ENCODE measurements at regions not wholly inside any gene's neighbourhood (a gene's known extent, or its start where the extent isn't known, plus 50 kb on each side); places are given as distances from the start of the nearest gene placed in this dataset.

DNA sequence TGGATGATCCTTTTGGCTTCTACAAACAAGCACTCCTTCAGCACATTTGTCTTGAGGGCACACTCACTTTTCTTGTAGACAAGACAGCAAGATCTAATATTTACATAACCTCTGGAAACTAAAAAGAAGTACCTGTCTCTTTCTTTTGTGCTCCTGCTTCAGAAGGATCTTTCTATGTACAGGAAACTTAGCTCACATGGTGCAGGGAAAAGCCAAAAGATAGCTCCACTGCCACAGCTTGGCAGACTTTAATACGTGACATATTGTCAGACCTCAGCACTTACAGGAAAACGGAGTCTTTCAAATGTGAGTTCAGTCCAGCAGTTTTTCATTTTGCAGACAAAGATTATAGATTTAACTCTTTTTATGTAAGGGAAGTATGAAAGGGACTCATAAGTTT lies 225.5 kb upstream of the SAMSN1 start:
- CTCF ChIA-PET: no interaction called here
- no peaks in the 10 kb centered on the region for H3K4me1 Mint-ChIP-seq (ENCODE audit: low read depth, unreplicated experiment)
- DNase-seq: no peak

GRCh38 chr21:14768042-14768441 lies 221.9 kb upstream of the SAMSN1 start:
- ChIA-PET POLR2A (no interaction called here), CTCF (interaction anchor here (0.6 kb wide), 1 partner anchor 348 kb away, joined by 3 read pairs; no protein-coding TSS in a partner anchor)
- intact Hi-C loops (cut with micrococcal nuclease; ENCODE audit: unreplicated experiment): no loop called here
- TF ChIP-seq, protein P1, sequence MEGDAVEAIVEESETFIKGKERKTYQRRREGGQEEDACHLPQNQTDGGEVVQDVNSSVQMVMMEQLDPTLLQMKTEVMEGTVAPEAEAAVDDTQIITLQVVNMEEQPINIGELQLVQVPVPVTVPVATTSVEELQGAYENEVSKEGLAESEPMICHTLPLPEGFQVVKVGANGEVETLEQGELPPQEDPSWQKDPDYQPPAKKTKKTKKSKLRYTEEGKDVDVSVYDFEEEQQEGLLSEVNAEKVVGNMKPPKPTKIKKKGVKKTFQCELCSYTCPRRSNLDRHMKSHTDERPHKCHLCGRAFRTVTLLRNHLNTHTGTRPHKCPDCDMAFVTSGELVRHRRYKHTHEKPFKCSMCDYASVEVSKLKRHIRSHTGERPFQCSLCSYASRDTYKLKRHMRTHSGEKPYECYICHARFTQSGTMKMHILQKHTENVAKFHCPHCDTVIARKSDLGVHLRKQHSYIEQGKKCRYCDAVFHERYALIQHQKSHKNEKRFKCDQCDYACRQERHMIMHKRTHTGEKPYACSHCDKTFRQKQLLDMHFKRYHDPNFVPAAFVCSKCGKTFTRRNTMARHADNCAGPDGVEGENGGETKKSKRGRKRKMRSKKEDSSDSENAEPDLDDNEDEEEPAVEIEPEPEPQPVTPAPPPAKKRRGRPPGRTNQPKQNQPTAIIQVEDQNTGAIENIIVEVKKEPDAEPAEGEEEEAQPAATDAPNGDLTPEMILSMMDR (IDR thresholded peaks at IDR 0.05; ENCODE audit: insufficient read depth in 1 of 2, low read depth in 1 of 2, low read length in 1 of 2, severe bottlenecking in 1 of 2, unreplicated experiment in 1 of 2): no peak
- H3K9me3 ChIP-seq: no peaks in the 10 kb centered on the region
- Mint-ChIP-seq H3K27me3 (ENCODE audit: insufficient read depth, unreplicated experiment) (no peaks in the 10 kb centered on the region), H3K36me3 (ENCODE audit: insufficient read depth, unreplicated experiment) (no peaks in the 10 kb centered on the region), H3K9me3 (ENCODE audit: unreplicated experiment) (no peaks in the 10 kb centered on the region), H3K27ac (ENCODE audit: unreplicated experiment) (no peak overlapping the region), H3K4me1 (ENCODE audit: low read depth, unreplicated experiment) (no peaks in the 10 kb centered on the region), H3K4me3 (ENCODE audit: unreplicated experiment) (no peak overlapping the region)
- no peaks in the 10 kb centered on the region for H3K4me1 ChIP-seq
- no peaks in the 10 kb centered on the region for H3K27me3 ChIP-seq (replicated peaks; ENCODE audit: control insufficient read depth, insufficient read depth, low read length)
- H3K36me3 ChIP-seq (ENCODE audit: control insufficient read depth, insufficient read depth, low read length): no peaks in the 10 kb centered on the region
- H3K4me3 ChIP-seq (ENCODE audit: low read depth, low read length): no peak overlapping the region
- no peak for DNase-seq
- BruUV-seq (replicated peaks): no TSS peak

More for the DNA sequence above, 225.5 kb upstream of the SAMSN1 start:
- H3K4me3 ChIP-seq (ENCODE audit: low read depth, low read length): no peak overlapping the region
- TF ChIP-seq, protein P1 (IDR thresholded peaks at IDR 0.05; ENCODE audit: insufficient read depth in 1 of 2, low read depth in 1 of 2, low read length in 1 of 2, severe bottlenecking in 1 of 2, unreplicated experiment in 1 of 2): no peak
- Mint-ChIP-seq H3K9me3 (ENCODE audit: unreplicated experiment) (no peaks in the 10 kb centered on the region), H3K36me3 (ENCODE audit: insufficient read depth, unreplicated experiment) (no peaks in the 10 kb centered on the region), H3K27ac (ENCODE audit: unreplicated experiment) (no peak overlapping the region), H3K4me3 (ENCODE audit: unreplicated experiment) (no peak overlapping the region), H3K27me3 (ENCODE audit: insufficient read depth, unreplicated experiment) (no peaks in the 10 kb centered on the region)
- POLR2A ChIA-PET: no interaction called here
- no peaks in the 10 kb centered on the region for H3K9me3 ChIP-seq
- no TSS peak for BruUV-seq (replicated peaks)
- intact Hi-C loops (cut with micrococcal nuclease; ENCODE audit: unreplicated experiment): no loop called here
- H3K36me3 ChIP-seq (ENCODE audit: control insufficient read depth, insufficient read depth, low read length): no peaks in the 10 kb centered on the region
- H3K27me3 ChIP-seq (replicated peaks; ENCODE audit: control insufficient read depth, insufficient read depth, low read length): no peaks in the 10 kb centered on the region
- H3K4me1 ChIP-seq: no peaks in the 10 kb centered on the region

- H3K27me3 Mint-ChIP-seq (ENCODE audit: insufficient read depth, unreplicated experiment): no peaks in the 10 kb centered on the region
- no peaks in the 10 kb centered on the region for H3K9me3 Mint-ChIP-seq (ENCODE audit: unreplicated experiment)
- no peak overlapping the region for H3K27ac Mint-ChIP-seq (ENCODE audit: unreplicated experiment)
- no peaks in the 10 kb centered on the region for H3K4me1 Mint-ChIP-seq (ENCODE audit: low read depth, unreplicated experiment)
- CTCF ChIA-PET: no interaction called here
- POLR2A ChIA-PET: no interaction called here
- TF ChIP-seq, protein P1 (IDR thresholded peaks at IDR 0.05; ENCODE audit: insufficient read depth in 1 of 2, low read depth in 1 of 2, low read length in 1 of 2, severe bottlenecking in 1 of 2, unreplicated experiment in 1 of 2): no peak
- H3K36me3 ChIP-seq (ENCODE audit: control insufficient read depth, insufficient read depth, low read length): no peaks in the 10 kb centered on the region
- DNase-seq: no peak
- H3K4me3 ChIP-seq (ENCODE audit: low read depth, low read length): no peak overlapping the region
- H3K36me3 Mint-ChIP-seq (ENCODE audit: insufficient read depth, unreplicated experiment): no peaks in the 10 kb centered on the region
- intact Hi-C loops (cut with micrococcal nuclease; ENCODE audit: unreplicated experiment): no loop called here
- no TSS peak for BruUV-seq (replicated peaks)
- no peaks in the 10 kb centered on the region for H3K27me3 ChIP-seq (replicated peaks; ENCODE audit: control insufficient read depth, insufficient read depth, low read length)
- no peak overlapping the region for H3K4me3 Mint-ChIP-seq (ENCODE audit: unreplicated experiment)
- H3K9me3 ChIP-seq: no peaks in the 10 kb centered on the region
- H3K4me1 ChIP-seq: no peaks in the 10 kb centered on the region
Observed at GRCh38 chr21:14767192-14767852, 221.2 kb upstream of the SAMSN1 start.

Data from Caco-2 (cell line).